ENCODE measurements at regions not wholly inside any gene's neighbourhood (a gene's known extent, or its start where the extent isn't known, plus 50 kb on each side); places are given as distances from the start of the nearest gene placed in this dataset.
"Not testable (repeated sequence)": the region's sequence is repeated elsewhere in the genome, so short reads cannot be mapped to it uniquely, and the experiment has no call there.

DNA sequence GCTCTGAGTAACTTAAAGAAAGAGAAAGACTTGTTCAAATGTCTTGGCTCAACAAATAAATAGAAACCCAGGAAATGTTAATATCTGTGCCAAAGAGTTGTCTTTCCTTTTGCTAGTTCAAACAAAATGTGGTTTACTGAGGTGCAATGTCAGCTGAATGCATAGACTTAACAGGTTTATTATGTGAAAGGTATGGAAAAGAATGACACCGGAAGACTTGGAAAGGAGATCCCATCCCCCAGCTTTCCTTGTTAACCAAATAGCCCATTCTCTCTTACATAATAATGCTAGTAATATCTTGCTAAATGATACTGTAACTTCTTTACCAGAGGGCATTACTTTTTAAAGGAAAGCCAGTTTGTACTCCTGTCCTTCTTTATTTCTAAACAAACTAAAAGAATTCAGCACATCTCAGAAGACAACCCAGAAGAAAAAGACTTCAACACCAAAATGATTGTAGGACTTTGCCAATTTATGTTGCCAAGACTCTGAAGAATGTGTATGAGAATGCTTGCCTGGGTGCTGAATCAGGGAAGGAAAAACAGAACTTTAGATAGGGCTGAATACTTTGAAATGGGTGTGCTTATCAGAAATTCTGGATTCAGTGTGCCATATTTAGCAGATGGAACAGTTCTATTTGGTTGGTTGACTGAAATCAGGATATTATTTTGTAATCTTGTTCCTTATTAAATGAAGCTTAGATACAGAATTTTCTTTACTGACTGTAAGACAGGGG is 344.1 kb downstream of the TMEM38B start:
- DNase-seq (ENCODE audit: low spot score) = no peak
- ATAC-seq = no peak

DNA sequence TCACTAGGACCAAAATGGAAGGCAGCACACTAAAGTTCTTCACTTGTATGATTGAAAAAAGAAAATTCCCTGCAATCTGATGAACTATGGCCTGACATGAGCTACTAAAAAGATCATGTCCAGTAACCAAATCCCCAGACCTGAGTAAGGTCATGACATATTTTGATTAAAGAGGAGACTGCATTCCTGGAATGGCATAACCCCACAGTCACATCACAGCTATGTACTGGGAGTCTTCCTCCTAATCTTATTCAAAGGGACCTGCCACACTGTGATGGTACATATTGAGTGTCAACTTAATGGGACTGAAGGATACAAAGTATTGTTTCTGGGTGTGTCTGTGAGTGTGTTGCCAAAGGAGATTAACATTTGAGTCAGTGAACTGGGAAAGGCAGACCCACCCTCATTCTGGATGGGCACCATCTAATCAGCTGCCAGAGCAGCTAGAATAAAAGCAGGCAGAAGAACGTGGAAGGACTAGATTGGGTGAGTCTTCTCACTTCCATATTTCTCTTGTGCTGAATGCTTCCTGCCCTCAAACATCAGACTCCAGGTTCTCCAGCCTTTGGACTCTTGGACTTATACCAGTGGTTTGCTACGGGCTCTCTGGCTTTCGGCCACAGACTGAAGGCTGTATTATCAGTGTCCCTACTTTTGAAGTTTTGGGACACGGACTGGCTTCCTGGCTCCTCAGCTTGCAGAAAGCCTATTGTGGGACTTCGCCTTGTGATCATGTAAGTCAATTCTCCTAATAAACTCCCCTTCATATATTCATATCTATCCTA is 345.0 kb downstream of the TMEM38B start:
- ATAC-seq (peak; percentile 96), DNase-seq (ENCODE audit: low spot score) (peak; percentile 74)

DNA sequence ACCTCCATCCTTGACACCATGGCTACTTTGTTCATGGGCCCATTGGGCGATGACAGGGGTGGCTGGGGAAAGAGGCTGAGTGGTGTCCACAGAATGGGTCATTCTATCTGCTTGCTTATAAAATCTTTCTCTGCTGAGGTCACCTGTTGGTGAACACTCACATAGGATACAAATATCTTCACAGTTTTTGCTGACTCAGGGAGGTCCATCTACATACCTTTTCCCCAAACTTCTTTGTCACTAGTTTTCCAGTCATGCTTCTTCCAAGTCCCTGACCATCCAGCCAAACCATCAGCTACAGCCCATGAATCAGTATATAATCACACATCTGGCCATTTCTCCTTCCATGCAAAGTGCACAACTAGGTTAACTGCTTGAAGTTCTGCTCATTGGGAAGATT is 347.6 kb downstream of the TMEM38B start:
- DNase-seq (ENCODE audit: low spot score); ATAC-seq: not testable (repeated sequence)

DNA sequence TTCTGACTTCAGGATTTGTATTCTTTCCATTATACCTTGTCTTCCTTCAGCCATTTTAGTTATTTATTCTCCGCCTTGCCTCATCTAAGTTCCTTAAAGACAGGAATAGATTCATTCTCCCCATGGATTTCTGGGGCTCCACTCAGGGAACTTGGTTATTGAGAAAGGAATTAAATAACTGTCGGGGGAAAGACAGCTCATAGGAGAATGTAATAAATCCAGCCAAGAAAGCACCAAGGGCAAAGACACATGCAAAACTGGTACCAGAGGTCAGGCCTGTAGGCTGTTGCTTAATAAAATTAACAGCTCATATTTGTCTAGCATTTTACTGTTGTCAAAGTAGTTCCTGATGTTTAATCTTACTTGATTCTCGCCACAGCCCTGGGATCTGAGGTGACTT is 357.2 kb downstream of the TMEM38B start:
- peak; percentile 23 for ATAC-seq

DNA sequence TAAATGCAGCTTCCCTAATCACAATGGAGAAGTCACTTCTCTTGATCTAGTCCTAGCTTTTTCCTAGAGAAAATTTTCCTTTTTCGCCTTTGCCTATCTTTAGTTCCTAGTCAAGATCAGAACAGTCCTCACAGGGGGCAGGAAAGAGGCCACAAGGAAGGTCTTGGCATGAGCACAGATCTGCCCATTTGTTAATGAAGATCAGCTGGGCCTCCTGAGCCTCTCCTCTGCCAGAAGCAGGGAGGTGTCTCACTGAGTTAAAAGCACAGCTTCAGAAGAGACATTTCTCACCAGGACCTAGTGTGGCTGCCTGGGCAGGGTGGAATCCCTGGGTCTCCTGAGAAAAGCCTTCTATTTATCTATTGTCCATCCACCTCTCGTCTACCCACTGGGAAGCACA is 357.8 kb downstream of the TMEM38B start:
- DNase-seq (ENCODE audit: low spot score) (no peak), ATAC-seq (no peak)

More for the DNA sequence above, 357.2 kb downstream of the TMEM38B start:
- no peak for DNase-seq (ENCODE audit: low spot score)

DNA sequence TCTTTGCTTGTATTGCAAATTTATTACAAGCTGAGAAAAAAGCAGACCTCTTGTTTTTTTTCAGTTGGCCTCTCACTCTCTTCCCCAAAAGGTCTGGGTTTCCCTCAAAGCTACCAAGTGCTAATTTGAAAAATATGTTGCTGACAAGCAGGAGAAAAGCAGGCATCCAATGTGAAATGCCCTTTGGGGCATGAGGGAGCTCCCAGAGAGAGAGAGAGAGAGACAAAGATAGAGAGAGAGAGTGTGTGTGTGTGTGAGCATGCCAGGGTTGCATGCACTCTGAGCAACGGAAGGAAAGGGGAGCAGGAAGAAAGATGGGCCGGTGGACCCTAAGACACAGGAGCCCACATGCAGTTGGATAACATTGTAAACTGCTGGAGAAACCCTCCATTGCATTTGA is 358.4 kb downstream of the TMEM38B start:
- no peak for DNase-seq (ENCODE audit: low spot score)
- ATAC-seq = no peak

DNA sequence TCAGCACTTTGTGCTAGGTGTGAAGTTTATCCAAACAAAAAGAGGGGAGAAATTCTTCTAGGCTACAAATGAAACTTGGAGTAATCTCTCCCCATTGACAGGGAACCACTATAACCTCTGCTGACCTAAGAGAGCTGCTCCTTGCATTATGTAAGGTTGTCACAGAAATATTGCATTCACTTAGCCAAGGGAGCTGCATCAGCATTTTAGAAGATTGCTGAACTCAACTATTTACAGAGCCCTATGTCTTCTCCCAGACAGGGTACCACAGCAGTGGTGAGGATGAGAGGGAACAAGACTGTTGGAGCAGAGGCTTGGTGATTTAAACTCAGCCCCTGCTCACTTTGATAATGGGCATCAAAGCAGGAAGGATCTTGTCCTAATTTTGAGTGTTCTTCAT is 362.0 kb downstream of the TMEM38B start:
- ATAC-seq (no peak), DNase-seq (ENCODE audit: low spot score) (no peak)

DNA sequence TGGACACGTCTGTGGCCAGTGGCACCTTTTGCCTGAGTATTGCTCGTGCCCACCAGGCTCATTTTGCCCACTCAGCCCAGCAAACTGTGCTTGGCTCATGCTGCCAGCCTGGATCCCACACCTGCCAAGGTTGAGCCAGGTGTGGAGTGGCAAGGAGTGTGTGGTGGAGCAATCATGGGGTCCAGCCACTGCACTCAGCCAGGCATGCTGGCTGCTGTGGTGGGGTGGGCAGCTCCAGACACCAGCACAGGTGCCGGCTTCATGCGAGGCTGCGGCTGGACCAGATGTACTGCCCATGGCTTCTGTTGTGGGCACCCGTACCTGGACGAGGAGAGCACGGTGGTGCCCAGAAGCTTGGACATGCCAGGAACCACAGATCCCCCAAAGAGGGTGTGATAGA is 364.1 kb downstream of the TMEM38B start:
- no peak for DNase-seq (ENCODE audit: low spot score)
- ATAC-seq = no peak

DNA sequence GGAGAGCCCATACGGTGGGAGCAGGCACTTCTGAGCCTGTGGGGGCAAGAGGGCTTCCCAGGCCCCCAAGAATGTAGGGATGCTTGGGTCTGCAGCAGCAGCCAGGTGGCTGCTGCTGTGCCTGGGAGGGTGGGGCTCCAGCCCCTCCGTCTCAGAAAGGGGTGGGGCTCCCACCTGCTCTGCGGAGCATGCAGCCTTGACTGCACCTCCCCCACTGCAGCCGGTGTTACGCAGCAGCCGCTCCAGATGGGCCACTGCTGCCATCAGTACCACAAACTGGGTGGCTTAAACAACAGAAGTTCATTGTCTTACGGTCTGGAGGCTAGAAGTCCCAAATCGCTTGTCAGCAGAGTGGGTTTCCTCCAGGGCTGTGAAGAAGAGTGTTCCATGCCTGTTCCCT is 365.5 kb downstream of the TMEM38B start:
- DNase-seq (ENCODE audit: low spot score) = no peak
- no peak for ATAC-seq

DNA sequence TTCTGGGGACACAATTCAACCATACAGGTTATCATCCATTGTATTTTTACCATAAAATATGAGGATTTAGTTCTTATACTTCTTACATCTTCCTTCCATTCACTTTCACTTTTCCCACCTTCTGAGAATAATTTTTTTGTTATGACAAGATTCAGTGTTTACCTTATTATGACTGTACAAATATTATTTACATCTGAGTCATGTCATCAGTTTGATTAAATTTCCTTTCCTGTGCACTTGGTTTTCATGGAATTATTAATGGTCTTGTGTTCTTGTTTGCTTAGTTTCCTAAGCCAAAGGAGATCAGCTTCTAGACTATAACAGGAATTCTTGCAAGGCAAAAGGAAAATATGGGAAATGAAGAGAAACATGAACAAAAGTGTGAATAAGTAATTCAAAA is 366.5 kb downstream of the TMEM38B start:
- no peak for DNase-seq (ENCODE audit: low spot score)
- ATAC-seq = no peak

DNA sequence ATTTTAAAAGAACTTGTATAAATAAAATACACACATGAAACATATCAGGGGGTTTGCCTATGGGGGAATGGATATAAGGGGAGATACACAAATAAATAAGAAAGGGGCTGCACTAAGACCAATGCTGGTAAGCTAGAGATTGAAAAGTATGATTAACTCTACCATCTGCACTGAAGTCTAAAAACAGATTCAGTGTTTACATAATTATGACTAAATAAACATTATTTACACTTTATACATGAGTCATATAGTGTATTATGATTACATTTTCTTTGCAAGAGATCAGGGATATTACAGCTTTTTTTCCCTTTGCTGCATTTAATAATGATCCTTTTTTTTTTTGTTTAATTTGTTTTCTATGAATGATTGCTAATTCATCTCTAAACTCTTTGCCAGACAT is 367.9 kb downstream of the TMEM38B start:
- ATAC-seq (no peak), DNase-seq (ENCODE audit: low spot score) (no peak)

DNA sequence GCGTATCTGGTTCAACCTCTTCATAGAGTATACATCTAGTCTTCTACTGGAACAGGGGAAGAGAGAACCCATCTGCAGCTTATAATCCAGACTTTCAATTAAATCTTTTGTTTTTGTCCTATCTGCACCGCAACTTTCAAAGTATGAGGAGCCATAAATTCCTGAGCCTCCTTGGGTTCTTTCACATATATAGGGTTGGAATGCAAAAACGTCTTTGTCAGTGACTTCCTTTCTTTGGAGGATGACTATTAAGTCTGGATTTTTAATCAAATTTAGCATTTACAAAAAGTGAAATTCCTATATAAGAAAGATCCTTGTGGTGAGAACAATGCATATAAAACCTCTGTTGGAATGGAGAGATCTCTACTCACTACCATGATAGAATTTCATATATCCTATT is 370.8 kb downstream of the TMEM38B start:
- DNase-seq (ENCODE audit: low spot score) (no peak), ATAC-seq (no peak)

DNA sequence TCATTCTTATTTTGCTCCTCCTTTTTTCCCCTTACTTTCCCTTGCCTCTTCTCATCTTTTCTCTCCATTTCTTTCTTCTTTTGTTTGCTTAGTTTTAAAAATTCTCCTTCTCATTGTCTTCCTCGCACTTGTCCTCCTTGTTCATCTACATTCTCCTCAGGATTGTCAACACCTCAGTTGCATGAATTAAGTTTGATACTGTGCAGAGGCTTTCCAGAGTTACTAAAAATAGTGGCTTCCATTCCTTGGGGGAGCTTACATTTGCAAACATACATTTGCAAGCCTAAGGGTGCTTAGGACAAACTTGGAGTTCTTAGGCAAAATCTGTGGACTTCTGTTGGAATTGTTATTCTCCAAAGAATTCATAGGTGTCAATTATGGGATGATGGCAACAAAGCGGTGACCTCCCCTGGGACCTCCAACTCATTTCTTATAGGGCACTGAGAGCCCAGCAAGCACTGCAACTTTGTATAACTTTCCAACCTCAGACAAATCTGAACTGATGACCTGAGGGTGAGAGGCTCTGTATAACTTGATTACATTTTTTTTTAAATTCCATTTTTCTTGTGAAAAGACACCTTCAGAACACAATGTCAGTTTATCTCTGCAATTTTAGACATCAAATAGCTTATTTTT is 371.4 kb downstream of the TMEM38B start:
- ATAC-seq = no peak
- DNase-seq (ENCODE audit: low spot score) = no peak

DNA sequence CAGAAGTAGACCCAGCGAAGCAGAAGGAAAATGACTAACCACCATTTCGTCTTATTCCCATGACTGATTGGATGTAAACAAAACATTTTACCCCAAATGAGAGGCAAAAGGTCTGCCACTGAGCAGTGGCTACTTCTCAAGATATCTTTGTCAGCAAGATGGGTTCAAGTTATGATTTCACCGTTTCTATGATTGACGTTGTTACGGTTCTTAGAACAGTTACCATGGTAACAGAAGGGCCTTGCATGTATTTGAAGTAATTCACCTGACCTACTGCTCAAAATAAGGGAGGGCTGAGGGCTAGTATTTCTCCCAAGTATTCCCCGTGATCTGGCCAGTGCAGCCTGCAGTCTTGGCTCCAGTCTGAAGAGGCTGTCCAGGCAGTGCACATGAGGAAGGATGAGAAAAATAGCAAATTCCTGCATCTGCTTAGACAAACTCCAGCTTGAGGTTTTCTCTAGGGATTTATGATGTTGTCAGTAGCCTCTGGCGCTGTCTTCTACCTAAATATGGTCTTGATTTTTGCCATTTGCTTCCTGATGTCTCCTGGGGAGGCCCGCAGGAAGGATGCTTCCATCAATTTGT is 372.7 kb downstream of the TMEM38B start:
- no peak for ATAC-seq
- DNase-seq (ENCODE audit: low spot score) = no peak

DNA sequence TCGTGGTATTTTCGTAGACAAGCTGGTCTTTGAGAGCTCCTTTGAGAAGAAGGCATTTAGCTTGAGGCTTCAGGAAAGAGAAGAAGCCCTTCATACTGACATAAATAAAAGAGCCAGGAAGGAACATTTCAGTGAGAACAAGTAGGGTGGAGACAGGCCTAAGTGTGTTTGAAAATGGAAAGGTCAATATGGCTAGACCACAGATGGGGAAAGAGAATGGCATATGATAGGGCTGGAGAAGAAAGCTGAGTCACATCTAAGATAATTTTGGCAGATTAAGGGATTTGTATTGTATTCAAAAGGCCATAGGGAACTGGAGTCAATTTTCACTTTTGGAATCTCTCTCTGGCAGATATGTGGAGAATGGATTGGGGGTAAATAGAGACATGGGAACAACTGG is 374.9 kb downstream of the TMEM38B start:
- no peak for ATAC-seq
- no peak for DNase-seq (ENCODE audit: low spot score)

DNA sequence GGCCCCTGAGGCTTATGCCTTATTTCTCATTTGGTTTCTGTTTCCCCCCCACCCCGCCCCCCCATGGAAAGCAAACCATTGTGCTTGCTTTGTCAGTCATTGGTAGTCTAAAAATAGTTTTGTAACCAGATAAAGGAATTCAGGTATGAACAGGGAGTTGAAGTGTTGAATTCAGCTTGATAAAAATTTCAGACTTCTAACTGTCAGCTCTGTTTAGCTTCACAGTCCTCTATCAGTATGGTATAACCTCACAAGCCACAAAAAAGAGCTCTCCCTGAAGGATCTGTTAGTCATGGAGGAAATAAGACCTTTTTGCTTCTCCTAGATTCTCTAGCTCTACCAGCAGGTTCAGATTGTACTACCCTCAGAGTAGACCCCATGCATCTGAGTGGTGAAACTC is 378.1 kb downstream of the TMEM38B start:
- no peak for ATAC-seq
- no peak for DNase-seq (ENCODE audit: low spot score)

DNA sequence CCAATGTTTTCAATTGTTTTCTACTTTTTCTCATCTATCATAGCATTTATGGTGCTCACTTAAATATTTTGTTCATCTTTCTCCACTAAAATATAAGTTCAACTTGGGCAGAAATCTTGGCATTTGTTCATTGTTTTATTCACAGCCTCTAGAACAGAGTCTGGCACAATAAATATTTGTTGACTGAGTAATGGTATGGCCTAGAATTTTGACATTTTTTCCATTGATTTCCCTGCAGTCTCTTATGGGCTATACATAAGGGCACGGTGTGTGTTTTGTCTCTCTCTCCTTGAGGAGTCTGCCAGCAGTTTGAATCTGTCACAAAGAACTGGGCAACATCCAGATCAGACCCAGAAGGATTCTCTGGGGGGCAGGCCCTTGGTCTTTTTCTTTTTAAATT is 379.7 kb downstream of the TMEM38B start:
- ATAC-seq (no peak), DNase-seq (ENCODE audit: low spot score) (no peak)

DNA sequence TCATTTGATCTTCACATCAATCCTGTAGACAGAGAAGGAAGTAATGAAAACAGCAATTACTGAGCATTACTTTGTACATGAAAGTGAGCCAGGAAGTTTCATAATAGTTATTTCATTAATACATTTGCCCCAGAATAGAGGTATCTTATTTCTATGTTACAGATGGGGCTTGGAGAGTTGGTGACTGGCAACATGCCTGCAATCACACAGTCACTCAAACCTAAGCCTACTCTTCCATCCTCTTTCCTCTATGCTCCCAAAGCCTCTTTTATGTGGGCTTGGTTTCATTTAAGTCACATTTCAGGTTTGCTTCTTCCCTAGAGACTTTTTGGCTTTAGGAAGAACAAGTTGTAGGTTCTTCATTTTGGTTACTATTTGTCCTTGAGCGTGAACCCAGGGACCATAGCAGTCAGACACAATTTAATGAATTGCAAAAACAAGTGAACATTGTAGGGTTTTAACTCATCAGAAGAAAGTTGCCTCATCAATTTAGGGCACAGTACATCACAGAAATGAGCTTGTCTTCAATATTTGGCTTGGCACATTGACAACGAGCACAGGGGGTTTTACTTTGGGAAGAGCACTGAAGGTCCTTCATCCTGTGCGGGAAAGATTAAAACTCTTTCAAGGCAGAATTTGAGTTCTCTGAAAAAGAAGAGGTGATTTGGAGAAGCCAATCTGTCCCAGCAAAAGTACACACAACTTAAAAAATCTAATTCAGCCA is 381.1 kb downstream of the TMEM38B start:
- DNase-seq (ENCODE audit: low spot score) = no peak
- ATAC-seq = no peak

DNA sequence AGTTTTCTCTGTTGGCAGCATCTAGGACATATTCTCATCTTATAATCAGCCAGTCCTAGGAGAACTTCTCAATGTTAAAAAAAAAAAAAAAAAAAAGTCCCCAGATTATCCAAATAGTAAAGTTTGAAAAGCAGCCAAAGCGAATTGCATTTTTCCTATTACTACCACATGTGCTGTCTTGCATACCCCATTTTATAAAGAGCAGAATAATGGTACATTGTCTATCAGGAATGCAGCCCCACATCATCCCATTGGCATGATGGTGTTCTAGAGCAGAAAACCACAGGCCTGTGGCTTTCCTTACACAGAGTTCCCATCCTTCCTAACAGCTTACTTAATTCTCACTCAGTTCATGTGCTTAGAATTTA is 381.6 kb downstream of the TMEM38B start:
- no peak for DNase-seq (ENCODE audit: low spot score)
- ATAC-seq = no peak

DNA sequence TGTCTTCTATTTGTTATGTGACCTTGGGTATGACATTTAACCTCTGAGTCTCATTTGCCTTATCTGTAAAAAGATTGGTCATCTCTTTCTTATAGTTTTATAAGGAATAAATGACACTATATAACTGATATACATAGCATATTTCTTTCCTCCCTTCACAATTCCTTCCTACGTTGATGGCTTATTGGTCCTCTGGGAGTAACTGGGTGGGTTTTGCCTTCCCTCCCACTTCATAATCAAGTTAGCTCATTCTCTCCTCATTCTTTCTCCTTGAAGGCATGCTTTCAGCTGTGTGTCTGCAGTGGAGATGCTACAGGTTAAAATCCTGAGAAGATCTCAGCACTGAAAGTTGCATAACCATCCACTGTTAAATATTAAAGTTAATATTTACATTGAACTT is 382.4 kb downstream of the TMEM38B start:
- no peak for DNase-seq (ENCODE audit: low spot score)
- ATAC-seq = no peak

DNA sequence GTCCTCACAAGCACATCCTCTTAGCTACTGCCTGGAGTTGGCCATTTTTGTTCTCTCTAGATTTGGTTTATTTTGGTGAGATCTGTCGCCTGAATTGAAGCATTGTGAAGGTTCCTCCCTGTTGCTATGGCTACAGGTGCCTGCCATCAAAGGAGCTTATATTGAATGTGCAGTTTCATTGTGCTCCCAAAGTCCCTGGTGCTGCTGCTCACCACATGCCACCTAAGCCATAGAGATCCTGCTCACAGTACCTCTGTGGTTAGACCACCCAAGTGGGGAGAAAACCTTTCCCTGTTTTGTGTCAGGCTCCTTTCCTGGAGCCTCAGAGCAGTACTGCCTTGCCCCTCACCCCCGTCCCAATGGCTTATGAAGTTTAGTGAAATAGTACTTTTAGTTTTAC is 383.4 kb downstream of the TMEM38B start:
- no peak for DNase-seq (ENCODE audit: low spot score)
- ATAC-seq = no peak
